ENCODE measurements at regions not wholly inside any gene's neighbourhood (a gene's known extent, or its start where the extent isn't known, plus 50 kb on each side); places are given as distances from the start of the nearest gene placed in this dataset.

DNA sequence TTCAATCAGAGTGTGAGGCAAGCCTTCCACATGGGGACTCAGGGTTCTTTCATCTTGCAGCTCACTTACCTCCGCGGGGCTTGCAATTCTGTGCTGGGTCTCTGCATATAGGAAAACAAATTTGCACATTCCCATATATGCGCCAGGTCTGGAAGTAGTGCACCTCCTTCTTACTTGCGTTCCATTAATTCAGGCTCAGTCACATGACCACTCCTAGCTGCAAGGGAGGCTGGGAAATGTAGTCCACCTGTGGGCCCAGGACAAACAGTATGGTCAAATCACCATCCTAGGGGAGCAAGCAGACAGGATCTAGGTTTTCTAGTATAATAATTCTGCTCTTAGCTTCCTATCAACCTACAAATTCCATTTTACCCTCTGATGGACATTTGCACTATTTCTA, 160.4 kb downstream of the AACS start:
- H3K9me3 ChIP-seq (ENCODE audit: control extremely low read depth in 1 of 3, control insufficient read depth in 2 of 3, insufficient read depth in 1 of 3, low read length in 2 of 3): peaks cover 0 to 3% (median 0%) of the 10 kb centered on the region in 3 donors
- ChIA-PET POLR2A (no interaction called here), CTCF (no interaction called here)
- no peaks in the 10 kb centered on the region for H4K20me1 ChIP-seq (ENCODE audit: control insufficient read depth, insufficient read depth, low read length, poor library complexity, severe bottlenecking)
- H3K36me3 ChIP-seq (replicated peaks in 1 of 2; ENCODE audit: control extremely low read depth in 1 of 2, control insufficient read depth in 1 of 2, extremely low read depth in 1 of 2, insufficient read depth in 2 of 2, low read length in 1 of 2): no peaks in the 10 kb centered on the region
- DNase-seq (no peak), ATAC-seq (ENCODE audit: low read depth) (no peak)
- H3K4me1 Mint-ChIP-seq: no peaks in the 10 kb centered on the region
- H3K4me3 ChIP-seq (ENCODE audit: control extremely low read depth in 1 of 5, extremely low read depth in 1 of 5, insufficient read depth in 1 of 5, low read depth in 2 of 5, low read length in 4 of 5): no peak overlapping the region
- H3K27me3 Mint-ChIP-seq: peaks cover 28% of the 10 kb centered on the region
- no peak overlapping the region for H3K4me3 Mint-ChIP-seq
- H3K79me2 ChIP-seq (ENCODE audit: control insufficient read depth, insufficient read depth, low read length): no peaks in the 10 kb centered on the region
- no peak overlapping the region for H3K9ac ChIP-seq (ENCODE audit: low read length)
- WGBS (ENCODE audit: insufficient coverage): 100% methylated on average over 2 of the region's 4 CpGs
- no peak overlapping the region for H3K27ac Mint-ChIP-seq
- H3K4me1 ChIP-seq (ENCODE audit: control insufficient read depth in 2 of 2, insufficient read depth in 2 of 2, low read length in 2 of 2): no peaks in the 10 kb centered on the region
- no peak for TF ChIP-seq EZH2 (IDR thresholded peaks at IDR 0.05; ENCODE audit: borderline replicate concordance, insufficient read depth, low read depth, low read length, poor library complexity, severe bottlenecking)
- TF ChIP-seq, protein P1, sequence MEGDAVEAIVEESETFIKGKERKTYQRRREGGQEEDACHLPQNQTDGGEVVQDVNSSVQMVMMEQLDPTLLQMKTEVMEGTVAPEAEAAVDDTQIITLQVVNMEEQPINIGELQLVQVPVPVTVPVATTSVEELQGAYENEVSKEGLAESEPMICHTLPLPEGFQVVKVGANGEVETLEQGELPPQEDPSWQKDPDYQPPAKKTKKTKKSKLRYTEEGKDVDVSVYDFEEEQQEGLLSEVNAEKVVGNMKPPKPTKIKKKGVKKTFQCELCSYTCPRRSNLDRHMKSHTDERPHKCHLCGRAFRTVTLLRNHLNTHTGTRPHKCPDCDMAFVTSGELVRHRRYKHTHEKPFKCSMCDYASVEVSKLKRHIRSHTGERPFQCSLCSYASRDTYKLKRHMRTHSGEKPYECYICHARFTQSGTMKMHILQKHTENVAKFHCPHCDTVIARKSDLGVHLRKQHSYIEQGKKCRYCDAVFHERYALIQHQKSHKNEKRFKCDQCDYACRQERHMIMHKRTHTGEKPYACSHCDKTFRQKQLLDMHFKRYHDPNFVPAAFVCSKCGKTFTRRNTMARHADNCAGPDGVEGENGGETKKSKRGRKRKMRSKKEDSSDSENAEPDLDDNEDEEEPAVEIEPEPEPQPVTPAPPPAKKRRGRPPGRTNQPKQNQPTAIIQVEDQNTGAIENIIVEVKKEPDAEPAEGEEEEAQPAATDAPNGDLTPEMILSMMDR (IDR thresholded peaks at IDR 0.05): no peak
- intact Hi-C loops (cut with micrococcal nuclease): no loop called here
- peaks cover 4% of the 10 kb centered on the region for H3K9me3 Mint-ChIP-seq (ENCODE audit: insufficient read depth)
- no peak overlapping the region for H2AFZ ChIP-seq (ENCODE audit: insufficient read depth, low read depth, low read length, poor library complexity, severe bottlenecking)
- H3K27ac ChIP-seq (ENCODE audit: low read length in 2 of 2): no peak overlapping the region
- H3K4me2 ChIP-seq (replicated peaks; ENCODE audit: low read depth, low read length, poor library complexity, severe bottlenecking): no peak overlapping the region
- H3K27me3 ChIP-seq (replicated peaks in 1 of 4; ENCODE audit: control extremely low read depth in 1 of 4, control insufficient read depth in 3 of 4, insufficient read depth in 4 of 4, low read length in 3 of 4): no peaks in the 10 kb centered on the region

DNA sequence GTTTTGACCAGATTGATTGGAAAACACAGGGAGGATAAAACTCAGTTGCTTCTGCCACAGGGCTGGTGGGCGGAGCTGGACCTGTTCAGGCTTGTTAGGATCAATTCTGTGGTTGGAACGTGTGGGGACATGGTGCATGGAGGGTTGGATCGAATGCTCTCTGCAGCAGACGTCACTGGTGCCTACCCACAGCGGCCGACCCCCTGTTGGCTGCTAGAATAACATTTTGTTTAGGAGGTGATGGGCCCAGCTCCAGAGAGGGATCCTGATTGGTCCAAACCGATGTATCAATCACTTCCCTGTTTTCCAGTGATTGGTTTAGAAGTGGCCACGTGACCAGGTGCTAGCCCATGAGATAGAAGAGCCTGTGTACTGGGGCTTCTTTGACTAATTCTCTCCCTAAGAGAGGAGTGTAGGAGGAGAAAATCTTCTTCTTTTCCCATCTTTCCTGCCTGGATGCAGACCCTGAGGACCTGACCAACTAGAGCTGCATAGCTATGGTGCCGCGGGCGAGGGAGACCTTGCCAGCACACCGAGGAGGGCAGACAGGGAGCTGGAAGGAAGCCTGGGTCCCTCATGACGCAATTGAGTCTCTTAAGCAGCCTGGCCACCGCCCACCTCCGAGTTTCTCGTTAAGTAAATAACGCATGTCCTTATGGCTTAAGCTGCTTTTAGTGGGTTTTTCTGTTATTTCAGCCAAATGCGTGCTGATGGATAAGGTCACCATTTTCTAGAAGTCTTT, 163.5 kb downstream of the AACS start:
- H3K27ac Mint-ChIP-seq: no peak overlapping the region
- no peak for ATAC-seq (ENCODE audit: low read depth)

More for the DNA sequence above, 163.5 kb downstream of the AACS start:
- CTCF ChIA-PET: interaction anchor here (1.3 kb wide), 1 partner anchor 46 kb away, joined by 3 read pairs; no protein-coding TSS in a partner anchor
- Histone ChIP-seq H3K27me3 (replicated peaks in 1 of 4; ENCODE audit: control extremely low read depth in 1 of 4, control insufficient read depth in 3 of 4, insufficient read depth in 4 of 4, low read length in 3 of 4) (no peaks in the 10 kb centered on the region), H3K27ac (ENCODE audit: low read length in 2 of 2) (no peak overlapping the region), H4K20me1 (ENCODE audit: control insufficient read depth, insufficient read depth, low read length, poor library complexity, severe bottlenecking) (no peaks in the 10 kb centered on the region), H3K79me2 (ENCODE audit: control insufficient read depth, insufficient read depth, low read length) (no peaks in the 10 kb centered on the region), H3K9ac (ENCODE audit: low read length) (no peak overlapping the region), H2AFZ (ENCODE audit: insufficient read depth, low read depth, low read length, poor library complexity, severe bottlenecking) (no peak overlapping the region), H3K4me2 (replicated peaks; ENCODE audit: low read depth, low read length, poor library complexity, severe bottlenecking) (no peak overlapping the region), H3K36me3 (replicated peaks in 1 of 2; ENCODE audit: control extremely low read depth in 1 of 2, control insufficient read depth in 1 of 2, extremely low read depth in 1 of 2, insufficient read depth in 2 of 2, low read length in 1 of 2) (no peaks in the 10 kb centered on the region), H3K4me1 (ENCODE audit: control insufficient read depth in 2 of 2, insufficient read depth in 2 of 2, low read length in 2 of 2) (no peaks in the 10 kb centered on the region), H3K4me3 (ENCODE audit: control extremely low read depth in 1 of 5, extremely low read depth in 1 of 5, insufficient read depth in 1 of 5, low read depth in 2 of 5, low read length in 4 of 5) (no peak overlapping the region), H3K9me3 (ENCODE audit: control extremely low read depth in 1 of 3, control insufficient read depth in 2 of 3, insufficient read depth in 1 of 3, low read length in 2 of 3) (no peaks in the 10 kb centered on the region)
- intact Hi-C loops (cut with micrococcal nuclease): no loop called here
- Mint-ChIP-seq H3K4me3 (no peak overlapping the region), H3K9me3 (ENCODE audit: insufficient read depth) (no peaks in the 10 kb centered on the region), H3K4me1 (no peaks in the 10 kb centered on the region), H3K27me3 (peaks cover 12% of the 10 kb centered on the region)
- POLR2A ChIA-PET: no interaction called here
- TF ChIP-seq, protein P1 (IDR thresholded peaks at IDR 0.05): no peak
- no peak for TF ChIP-seq EZH2 (IDR thresholded peaks at IDR 0.05; ENCODE audit: borderline replicate concordance, insufficient read depth, low read depth, low read length, poor library complexity, severe bottlenecking)
- 79% methylated on average over 9 of the region's 18 CpGs for WGBS (ENCODE audit: insufficient coverage)
- no peak for DNase-seq

Measured in B cell (primary cell).